ENCODE measurements at regions not wholly inside any gene's neighbourhood (a gene's known extent, or its start where the extent isn't known, plus 50 kb on each side); places are given as distances from the start of the nearest gene placed in this dataset.

DNA sequence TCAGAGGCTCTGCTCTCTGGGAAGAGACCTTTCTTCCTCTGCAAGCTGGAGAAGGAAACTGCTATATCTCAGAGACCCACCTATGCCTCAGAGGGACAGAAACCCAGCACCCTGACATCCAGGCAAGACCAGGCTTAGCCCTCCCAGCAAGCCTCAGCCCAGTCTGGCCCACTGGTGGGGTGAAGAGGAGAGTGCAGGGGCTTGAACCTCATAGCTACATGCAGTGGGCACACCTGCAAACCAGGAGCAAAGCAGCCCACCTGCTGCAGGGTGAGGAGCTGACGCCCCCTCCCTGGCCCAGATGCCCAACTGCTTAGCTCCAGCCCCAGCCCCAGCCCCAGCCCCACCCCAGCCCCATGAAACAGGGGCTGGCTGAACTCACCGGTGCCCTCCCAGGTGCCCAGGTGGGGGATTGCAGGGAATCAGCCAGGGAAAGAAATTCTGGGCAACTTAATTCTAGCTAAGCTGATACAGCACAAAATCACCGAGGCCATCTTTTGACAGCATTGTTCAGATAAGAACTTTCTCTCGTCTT is 246.8 kb downstream of the BUD13 start:
- peaks cover 13% of the 10 kb centered on the region for H3K9me3 Mint-ChIP-seq
- H3K27me3 Mint-ChIP-seq (ENCODE audit: low read depth, poor library complexity) = peaks cover 6% of the 10 kb centered on the region
- H3K4me3 Mint-ChIP-seq = no peak overlapping the region
- H3K27ac Mint-ChIP-seq = no peak overlapping the region
- H3K36me3 Mint-ChIP-seq (ENCODE audit: low read depth) = no peaks in the 10 kb centered on the region
- TF ChIP-seq, protein P1, sequence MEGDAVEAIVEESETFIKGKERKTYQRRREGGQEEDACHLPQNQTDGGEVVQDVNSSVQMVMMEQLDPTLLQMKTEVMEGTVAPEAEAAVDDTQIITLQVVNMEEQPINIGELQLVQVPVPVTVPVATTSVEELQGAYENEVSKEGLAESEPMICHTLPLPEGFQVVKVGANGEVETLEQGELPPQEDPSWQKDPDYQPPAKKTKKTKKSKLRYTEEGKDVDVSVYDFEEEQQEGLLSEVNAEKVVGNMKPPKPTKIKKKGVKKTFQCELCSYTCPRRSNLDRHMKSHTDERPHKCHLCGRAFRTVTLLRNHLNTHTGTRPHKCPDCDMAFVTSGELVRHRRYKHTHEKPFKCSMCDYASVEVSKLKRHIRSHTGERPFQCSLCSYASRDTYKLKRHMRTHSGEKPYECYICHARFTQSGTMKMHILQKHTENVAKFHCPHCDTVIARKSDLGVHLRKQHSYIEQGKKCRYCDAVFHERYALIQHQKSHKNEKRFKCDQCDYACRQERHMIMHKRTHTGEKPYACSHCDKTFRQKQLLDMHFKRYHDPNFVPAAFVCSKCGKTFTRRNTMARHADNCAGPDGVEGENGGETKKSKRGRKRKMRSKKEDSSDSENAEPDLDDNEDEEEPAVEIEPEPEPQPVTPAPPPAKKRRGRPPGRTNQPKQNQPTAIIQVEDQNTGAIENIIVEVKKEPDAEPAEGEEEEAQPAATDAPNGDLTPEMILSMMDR (IDR thresholded peaks at IDR 0.05) = no peak
- H3K4me1 Mint-ChIP-seq = peaks cover 22% of the 10 kb centered on the region
- no peak for DNase-seq

- TF ChIP-seq, protein P1 (IDR thresholded peaks at IDR 0.05) = no peak
- no peaks in the 10 kb centered on the region for H3K9me3 Mint-ChIP-seq
- H3K36me3 Mint-ChIP-seq (ENCODE audit: low read depth) = no peaks in the 10 kb centered on the region
- H3K4me1 Mint-ChIP-seq = peaks cover 23% of the 10 kb centered on the region
- no peak for DNase-seq
- H3K27me3 Mint-ChIP-seq (ENCODE audit: low read depth, poor library complexity) = peaks cover 11% of the 10 kb centered on the region
- H3K27ac Mint-ChIP-seq = no peak overlapping the region
- no peak overlapping the region for H3K4me3 Mint-ChIP-seq
Observed at GRCh38 chr11:116519499-116519898, 253.3 kb downstream of the BUD13 start.

- peaks cover 31% of the 10 kb centered on the region for H3K4me1 Mint-ChIP-seq
- H3K36me3 Mint-ChIP-seq (ENCODE audit: low read depth) = no peaks in the 10 kb centered on the region
- no peak overlapping the region for H3K4me3 Mint-ChIP-seq
- DNase-seq = no peak
- H3K27me3 Mint-ChIP-seq (ENCODE audit: low read depth, poor library complexity) = peaks cover 11% of the 10 kb centered on the region
- H3K27ac Mint-ChIP-seq = no peak overlapping the region
- TF ChIP-seq, protein P1 (IDR thresholded peaks at IDR 0.05) = no peak
- H3K9me3 Mint-ChIP-seq = no peaks in the 10 kb centered on the region
Observed at GRCh38 chr11:116518141-116518540, 254.6 kb downstream of the BUD13 start.

DNA sequence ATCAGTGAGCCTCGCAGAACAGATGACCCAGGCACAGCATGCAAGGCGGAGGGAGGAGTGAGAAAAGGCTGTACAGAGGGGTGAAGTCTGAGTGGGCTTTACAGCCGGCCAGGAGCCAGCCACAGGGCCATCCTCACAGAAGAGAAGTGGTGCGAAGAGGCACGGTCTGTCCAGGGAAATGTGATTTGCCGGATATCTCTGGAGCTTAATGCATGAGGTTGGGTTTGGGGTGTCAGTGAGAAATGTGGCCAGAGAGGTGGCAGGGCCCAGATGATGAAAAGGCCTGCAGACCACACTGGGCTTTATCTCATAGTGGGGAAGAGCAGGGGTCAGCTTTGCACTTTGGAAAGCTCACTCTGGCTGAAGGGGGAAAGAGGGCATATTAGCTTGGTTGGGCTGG is 255.2 kb downstream of the BUD13 start:
- Mint-ChIP-seq H3K27me3 (ENCODE audit: low read depth, poor library complexity) (peaks cover 11% of the 10 kb centered on the region), H3K9me3 (no peaks in the 10 kb centered on the region)
- TF ChIP-seq, protein P1 (IDR thresholded peaks at IDR 0.05) = no peak

GRCh38 chr11:116517077-116517476 is 255.7 kb downstream of the BUD13 start:
- no peak for DNase-seq
- Mint-ChIP-seq H3K9me3 (no peaks in the 10 kb centered on the region), H3K4me1 (peaks cover 34% of the 10 kb centered on the region), H3K36me3 (ENCODE audit: low read depth) (no peaks in the 10 kb centered on the region), H3K4me3 (no peak overlapping the region), H3K27ac (peak overlapping the region; percentile 26), H3K27me3 (ENCODE audit: low read depth, poor library complexity) (peaks cover 11% of the 10 kb centered on the region)
- TF ChIP-seq, protein P1 (IDR thresholded peaks at IDR 0.05) = no peak

More for the DNA sequence above, 255.2 kb downstream of the BUD13 start:
- Mint-ChIP-seq H3K36me3 (ENCODE audit: low read depth) (no peaks in the 10 kb centered on the region), H3K4me1 (peaks cover 34% of the 10 kb centered on the region), H3K4me3 (no peak overlapping the region), H3K27ac (peak overlapping the region; percentile 26)
- no peak for DNase-seq

- Mint-ChIP-seq H3K9me3 (no peaks in the 10 kb centered on the region), H3K4me3 (no peak overlapping the region), H3K36me3 (ENCODE audit: low read depth) (no peaks in the 10 kb centered on the region), H3K4me1 (peaks cover 42% of the 10 kb centered on the region), H3K27ac (no peak overlapping the region), H3K27me3 (ENCODE audit: low read depth, poor library complexity) (peaks cover 11% of the 10 kb centered on the region)
- peak; percentile 41 for DNase-seq
- TF ChIP-seq, protein P1 (IDR thresholded peaks at IDR 0.05) = no peak
Observed at GRCh38 chr11:116515664-116516184, 257.1 kb downstream of the BUD13 start.

Measured in nephron progenitor cell (in vitro differentiated cells).